ENCODE measurements at regions not wholly inside any gene's neighbourhood (a gene's known extent, or its start where the extent isn't known, plus 50 kb on each side); places are given as distances from the start of the nearest gene placed in this dataset.
"Not testable (repeated sequence)": the region's sequence is repeated elsewhere in the genome, so short reads cannot be mapped to it uniquely, and the experiment has no call there.

- not testable (repeated sequence) for DNase-seq (ENCODE audit: low read depth)
Observed at GRCh38 chr9:42656789-42657188, 473.3 kb downstream of the SPATA31A6 start.

GRCh38 chr9:42657496-42657895 is 474.0 kb downstream of the SPATA31A6 start:
- DNase-seq (ENCODE audit: low read depth) = not testable (repeated sequence)

- not testable (repeated sequence) for DNase-seq (ENCODE audit: low read depth)
Observed at GRCh38 chr9:42697146-42697545, 513.7 kb downstream of the SPATA31A6 start.

- DNase-seq (ENCODE audit: low read depth) = not testable (repeated sequence)
Observed at GRCh38 chr9:42702890-42703289, 519.4 kb downstream of the SPATA31A6 start.

- not testable (repeated sequence) for DNase-seq (ENCODE audit: low read depth)
Observed at GRCh38 chr9:42724841-42725835, 541.7 kb downstream of the SPATA31A6 start.

- DNase-seq (ENCODE audit: low read depth) = peak; percentile 7
Observed at GRCh38 chr9:42743030-42743814, 559.8 kb downstream of the SPATA31A6 start.

GRCh38 chr9:42757251-42757650 is 573.8 kb downstream of the SPATA31A6 start:
- not testable (repeated sequence) for DNase-seq (ENCODE audit: low read depth)

- not testable (repeated sequence) for DNase-seq (ENCODE audit: low read depth)
Observed at GRCh38 chr9:42759320-42759719, 575.9 kb downstream of the SPATA31A6 start.

GRCh38 chr9:42782201-42782600 is 598.7 kb downstream of the SPATA31A6 start:
- DNase-seq (ENCODE audit: low read depth) = not testable (repeated sequence)

GRCh38 chr9:42792725-42793124 is 609.3 kb downstream of the SPATA31A6 start:
- not testable (repeated sequence) for DNase-seq (ENCODE audit: low read depth)

GRCh38 chr9:42798571-42798970 is 615.1 kb downstream of the SPATA31A6 start:
- DNase-seq (ENCODE audit: low read depth) = not testable (repeated sequence)

GRCh38 chr9:42802716-42803115 is 619.3 kb downstream of the SPATA31A6 start:
- DNase-seq (ENCODE audit: low read depth) = not testable (repeated sequence)

GRCh38 chr9:42806674-42807073 is 623.2 kb downstream of the SPATA31A6 start:
- not testable (repeated sequence) for DNase-seq (ENCODE audit: low read depth)

GRCh38 chr9:42821468-42821867 is 638.0 kb downstream of the SPATA31A6 start:
- not testable (repeated sequence) for DNase-seq (ENCODE audit: low read depth)

GRCh38 chr9:42848156-42848555 is 664.7 kb downstream of the SPATA31A6 start:
- DNase-seq (ENCODE audit: low read depth) = not testable (repeated sequence)

GRCh38 chr9:42850896-42851693 is 667.6 kb downstream of the SPATA31A6 start:
- not testable (repeated sequence) for DNase-seq (ENCODE audit: low read depth)

GRCh38 chr9:42851701-42852100 is 668.2 kb downstream of the SPATA31A6 start:
- not testable (repeated sequence) for DNase-seq (ENCODE audit: low read depth)

GRCh38 chr9:42852133-42852930 is 668.9 kb downstream of the SPATA31A6 start:
- not testable (repeated sequence) for DNase-seq (ENCODE audit: low read depth)

GRCh38 chr9:42860133-42860532 is 676.7 kb downstream of the SPATA31A6 start:
- DNase-seq (ENCODE audit: low read depth) = not testable (repeated sequence)

GRCh38 chr9:42862465-42862864 is 679.0 kb downstream of the SPATA31A6 start:
- DNase-seq (ENCODE audit: low read depth) = not testable (repeated sequence)
